GM23338 (cell line): ENCODE measurements at regions not wholly inside any gene's neighbourhood (a gene's known extent, or its start where the extent isn't known, plus 50 kb on each side); places are given as distances from the start of the nearest gene placed in this dataset.

ENCODE experiments used
- ATAC-seq: fragments of 200-7000 bp; cut with Tn5 transposase; 3 replicates; pipeline ENCODE4 v1.9.1; 2020
- DNase-seq: peaks from one replicate; pipeline ENCODE4 v3.0.0-alpha.2; 2015; ENCODE audit warnings: low spot score
- H2AFZ ChIP-seq: fragments of 200-600 bp; sonication (generic); 2 replicates; pipeline ENCODE4 v1.8.0; 2016; ENCODE audit warnings: antibody characterized with exemption, mild to moderate bottlenecking, moderate library complexity
- H3F3A ChIP-seq: fragments of 200-600 bp; sonication (generic); replicated peaks from 2 replicates; pipeline ENCODE4 v1.8.0; 2017; ENCODE audit warnings: antibody characterized with exemption, mixed run types, low read depth
- H3K27ac ChIP-seq: fragments of 200-600 bp; sonication (generic); 2 replicates; pipeline ENCODE4 v1.6.1; 2016; ENCODE audit warnings: low read depth
- H3K27me3 ChIP-seq: fragments of 200-600 bp; sonication (generic); 2 replicates; pipeline ENCODE4 v1.8.0; 2016; ENCODE audit warnings: mild to moderate bottlenecking, mixed run types, moderate library complexity; ENCODE audit not compliant: insufficient read depth
- H3K36me3 ChIP-seq: fragments of 200-600 bp; sonication (generic); 2 replicates; pipeline ENCODE4 v1.8.0; 2016; ENCODE audit warnings: mild to moderate bottlenecking; ENCODE audit not compliant: insufficient read depth
- H3K4me1 ChIP-seq: fragments of 200-600 bp; sonication (generic); 2 replicates; pipeline ENCODE4 v1.8.0; 2016; ENCODE audit warnings: mild to moderate bottlenecking, moderate library complexity; ENCODE audit not compliant: insufficient read depth
- H3K4me2 ChIP-seq: fragments of 200-600 bp; sonication (generic); 2 replicates; pipeline ENCODE4 v1.7.1; 2017; ENCODE audit warnings: mixed run types
- H3K4me3 ChIP-seq: fragments of 200-600 bp; sonication (generic); 2 replicates; pipeline ENCODE4 v1.6.1; 2016; ENCODE audit warnings: mixed run types
- H3K79me2 ChIP-seq: fragments of 200-600 bp; sonication (generic); replicated peaks from 2 replicates; pipeline ENCODE4 v1.8.0; 2017; ENCODE audit warnings: mild to moderate bottlenecking; ENCODE audit not compliant: insufficient read depth
- H3K9me2 ChIP-seq: fragments of 200-600 bp; sonication (generic); 2 replicates; pipeline ENCODE4 v1.8.0; 2017; ENCODE audit not compliant: insufficient read depth
- H4K20me1 ChIP-seq: fragments of 200-600 bp; sonication (generic); replicated peaks from 2 replicates; pipeline ENCODE4 v1.8.0; 2017; ENCODE audit warnings: mild to moderate bottlenecking; ENCODE audit not compliant: insufficient read depth
- H3K27ac Mint-ChIP-seq: 2 replicates; pipeline ENCODE4 v1.8.0; 2020; ENCODE audit warnings: inconsistent platforms, mild to moderate bottlenecking, moderate library complexity, mixed read lengths
- H3K27me3 Mint-ChIP-seq: 3 replicates; pipeline ENCODE4 v1.8.0; 2022; ENCODE audit warnings: low read depth, mild to moderate bottlenecking, moderate library complexity, mixed read lengths, inconsistent platforms; ENCODE audit not compliant: insufficient read depth, poor library complexity
- H3K36me3 Mint-ChIP-seq: 3 replicates; pipeline ENCODE4 v1.8.0; 2021; ENCODE audit warnings: low read depth, mild to moderate bottlenecking, inconsistent platforms, moderate library complexity, mixed read lengths
- H3K4me1 Mint-ChIP-seq: 3 replicates; pipeline ENCODE4 v1.8.0; 2020; ENCODE audit warnings: mild to moderate bottlenecking, inconsistent platforms, mixed read lengths
- H3K4me3 Mint-ChIP-seq: 3 replicates; pipeline ENCODE4 v1.8.0; 2021; ENCODE audit warnings: moderate library complexity, mild to moderate bottlenecking, inconsistent platforms, mixed read lengths
- H3K9me3 Mint-ChIP-seq: 3 replicates; pipeline ENCODE4 v1.8.0; 2020; ENCODE audit warnings: moderate library complexity, mild to moderate bottlenecking, inconsistent platforms, mixed read lengths
- CREB1 ChIP-seq: fragments of 250-450 bp; sonication (Bioruptor Pico); IDR thresholded peaks from 2 replicates; pipeline ENCODE4 v1.5.0; 2020; ENCODE audit warnings: low read depth, mild to moderate bottlenecking, moderate library complexity
- ETS1 ChIP-seq: IDR thresholded peaks from 2 replicates; pipeline ENCODE4 v1.6.1; 2016; ENCODE audit warnings: antibody characterized with exemption
- EZH2phosphoT487 ChIP-seq: fragments of 200-600 bp; sonication (generic); IDR thresholded peaks from one replicate; pipeline ENCODE4 v1.8.1; 2018; ENCODE audit warnings: antibody characterized with exemption; ENCODE audit not compliant: unreplicated experiment
- NANOG ChIP-seq: IDR thresholded peaks from 2 replicates; pipeline ENCODE4 v1.6.1; 2016; ENCODE audit warnings: antibody characterized with exemption, borderline replicate concordance
- STAT1 ChIP-seq: IDR thresholded peaks from one replicate; pipeline ENCODE4 v1.6.1; 2016; ENCODE audit warnings: antibody characterized with exemption; ENCODE audit not compliant: unreplicated experiment
- ZNF114 ChIP-seq: fragments of 250-450 bp; sonication (Bioruptor Pico); IDR thresholded peaks from 2 replicates; pipeline ENCODE4 v1.5.0; 2020; ENCODE audit warnings: mild to moderate bottlenecking, moderate library complexity

- Histone ChIP-seq H2AFZ (no peak overlapping the region), H3K79me2 (no peaks in the 10 kb centered on the region), H4K20me1 (no peaks in the 10 kb centered on the region), H3F3A (no peaks in the 10 kb centered on the region), H3K4me1 (no peaks in the 10 kb centered on the region), H3K4me3 (no peak overlapping the region), H3K4me2 (no peak overlapping the region), H3K9me2 (peaks cover 5% of the 10 kb centered on the region), H3K36me3 (0 out of 2 replicates have a peak, but pooled peaks cover 4% of the 10 kb centered on the region), H3K27ac (no peak overlapping the region), H3K27me3 (no peaks in the 10 kb centered on the region)
- Mint-ChIP-seq H3K4me3 (no peak overlapping the region), H3K4me1 (no peaks in the 10 kb centered on the region), H3K9me3 (peaks cover 2% of the 10 kb centered on the region; the same call in 2 of the 3 replicates), H3K27me3 (no peaks in the 10 kb centered on the region), H3K27ac (no peak overlapping the region), H3K36me3 (peaks cover 6% of the 10 kb centered on the region; the same call in 1 of the 3 replicates)
- ATAC-seq: no peak
- DNase-seq: no peak
- no peak for TF ChIP-seq EZH2phosphoT487
- no peak for TF ChIP-seq STAT1
- no peak for TF ChIP-seq ETS1
Measured at GRCh38 chr5:165914456-165914855, 2377.0 kb upstream of the WWC1 start.

GRCh38 chr5:165919196-165919595 is 2372.2 kb upstream of the WWC1 start:
- TF ChIP-seq CREB1 (CRISPR knock-in tag) (no peak), ZNF114 (CRISPR knock-in tag) (no peak)
- Histone ChIP-seq H3K4me1 (no peaks in the 10 kb centered on the region), H4K20me1 (no peaks in the 10 kb centered on the region), H3K4me2 (no peak overlapping the region), H3K27ac (no peak overlapping the region), H2AFZ (no peak overlapping the region), H3K36me3 (no peaks in the 10 kb centered on the region), H3K4me3 (no peak overlapping the region), H3K9me2 (no peaks in the 10 kb centered on the region), H3F3A (no peaks in the 10 kb centered on the region), H3K79me2 (no peaks in the 10 kb centered on the region), H3K27me3 (no peaks in the 10 kb centered on the region)
- Mint-ChIP-seq H3K27me3 (no peaks in the 10 kb centered on the region), H3K4me1 (no peaks in the 10 kb centered on the region; the same call in 2 of the 3 replicates), H3K36me3 (peaks cover 6% of the 10 kb centered on the region; the same call in 1 of the 3 replicates), H3K4me3 (no peak overlapping the region), H3K27ac (no peak overlapping the region), H3K9me3 (no peaks in the 10 kb centered on the region; the same call in 2 of the 3 replicates)
- DNase-seq (no peak), ATAC-seq (no peak)

GRCh38 chr5:165920655-165921054 is 2370.8 kb upstream of the WWC1 start:
- Histone ChIP-seq H3K36me3 (no peaks in the 10 kb centered on the region), H3K27ac (no peak overlapping the region), H3K4me2 (no peak overlapping the region), H3K4me1 (no peaks in the 10 kb centered on the region), H2AFZ (0 out of 2 replicates have a peak overlapping the region, but pooled peaks have one; percentile 38), H3K27me3 (no peaks in the 10 kb centered on the region), H3K4me3 (no peak overlapping the region), H3K79me2 (no peaks in the 10 kb centered on the region), H3K9me2 (no peaks in the 10 kb centered on the region), H4K20me1 (no peaks in the 10 kb centered on the region), H3F3A (no peaks in the 10 kb centered on the region)
- DNase-seq: no peak
- Mint-ChIP-seq H3K4me1 (no peaks in the 10 kb centered on the region; the same call in 2 of the 3 replicates), H3K36me3 (peaks cover 6% of the 10 kb centered on the region; the same call in 1 of the 3 replicates), H3K27me3 (no peaks in the 10 kb centered on the region), H3K4me3 (no peak overlapping the region), H3K9me3 (no peaks in the 10 kb centered on the region; the same call in 2 of the 3 replicates), H3K27ac (no peak overlapping the region)
- TF ChIP-seq NANOG: no peak
- no peak for TF ChIP-seq ETS1
- no peak for ATAC-seq
